Natural killer cell (primary cell): ENCODE measurements at regions not wholly inside any gene's neighbourhood (a gene's known extent, or its start where the extent isn't known, plus 50 kb on each side); places are given as distances from the start of the nearest gene placed in this dataset.

Experiments used
- ATAC-seq, 3 donors: fragments of 150-1000 bp in 2 of 3; fragments of 200-7000 bp in 1 of 3; cut with Tn5 transposase; 1 replicate in 1 of 3; 2 replicates in 2 of 3; pipeline ENCODE4 v1.10.0; 2021; ENCODE audit warnings: mild to moderate bottlenecking in 2 of 3, moderate library complexity in 2 of 3
- DNase-seq, 2 donors: peaks; one replicate each; pipeline versions ENCODE4 v3.0.0 to v3.0.0-alpha.2; 2013 to 2021; ENCODE audit warnings: mixed read lengths in 1 of 2
- H3K27ac ChIP-seq: one replicate; pipeline ENCODE4 v1.5.1; 2013; ENCODE audit warnings: mild to moderate bottlenecking, low read length
- H3K27me3 ChIP-seq: one replicate; pipeline ENCODE4 v1.6.1; 2013; ENCODE audit warnings: low read length; ENCODE audit not compliant: control insufficient read depth, insufficient read depth
- H3K36me3 ChIP-seq: one replicate; pipeline ENCODE4 v1.6.1; 2013; ENCODE audit warnings: low read length; ENCODE audit not compliant: control insufficient read depth, insufficient read depth
- H3K4me1 ChIP-seq: one replicate; pipeline ENCODE4 v1.6.1; 2013; ENCODE audit warnings: low read length; ENCODE audit not compliant: control insufficient read depth, insufficient read depth
- H3K4me3 ChIP-seq: one replicate; pipeline ENCODE4 v1.5.1; 2013; ENCODE audit warnings: low read length
- H3K9me3 ChIP-seq: one replicate; pipeline ENCODE4 v1.6.1; 2013; ENCODE audit warnings: low read length; ENCODE audit not compliant: control insufficient read depth, insufficient read depth
- H3K27ac Mint-ChIP-seq, 2 donors: one replicate each; pipeline ENCODE4 v1.8.0; 2022; ENCODE audit warnings: mild to moderate bottlenecking in 2 of 2, mixed read lengths in 2 of 2, moderate library complexity in 1 of 2
- H3K27me3 Mint-ChIP-seq, 2 donors: one replicate each; pipeline ENCODE4 v1.8.0; 2022; ENCODE audit warnings: low read depth in 2 of 2, mixed read lengths in 2 of 2
- H3K36me3 Mint-ChIP-seq: one replicate; pipeline ENCODE4 v1.8.0; 2022; ENCODE audit warnings: mixed read lengths
- H3K4me1 Mint-ChIP-seq, 2 donors: one replicate each; pipeline ENCODE4 v1.8.0; 2022; ENCODE audit warnings: mixed read lengths in 2 of 2
- H3K4me3 Mint-ChIP-seq: one replicate; pipeline ENCODE4 v1.8.0; 2022; ENCODE audit warnings: mild to moderate bottlenecking, moderate library complexity, mixed read lengths
- H3K9me3 Mint-ChIP-seq, 2 donors: one replicate each; pipeline ENCODE4 v1.8.0; 2022; ENCODE audit warnings: mixed read lengths in 2 of 2
- CTCF ChIP-seq: fragments of 200-600 bp; IDR thresholded peaks from one replicate; pipeline ENCODE4 v1.8.0; 2022; ENCODE audit warnings: antibody characterized with exemption
- WGBS: methylation state at CpG from one replicate; pipeline ENCODE4 v1.1.7; 2013; ENCODE audit warnings: missing lambda C conversion rate; ENCODE audit not compliant: insufficient coverage; 5-methylcytosine and 5-hydroxymethylcytosine counted together
- intact Hi-C: fragments of 100-400 bp; cut with micrococcal nuclease; formaldehyde crosslinking; loops from one replicate; pipeline ENCODE4 v1.14.2; 2022

- Histone ChIP-seq H3K4me1 (no peaks in the 10 kb centered on the region), H3K36me3 (no peaks in the 10 kb centered on the region), H3K4me3 (no peak overlapping the region), H3K9me3 (no peaks in the 10 kb centered on the region), H3K27ac (no peak overlapping the region), H3K27me3 (no peaks in the 10 kb centered on the region)
- no peaks in the 10 kb centered on the region for H3K36me3 Mint-ChIP-seq
- TF ChIP-seq CTCF, result no peak
- 88% methylated on average over 2 of the region's 2 CpGs for WGBS
- DNase-seq (no peak), ATAC-seq (no peak)
- H3K4me1 Mint-ChIP-seq, result no peaks in the 10 kb centered on the region
- H3K27me3 Mint-ChIP-seq, result peaks cover 0 to 3% of the 10 kb centered on the region in 2 donors
- H3K27ac Mint-ChIP-seq, result no peak overlapping the region
- H3K4me3 Mint-ChIP-seq, result no peak overlapping the region
- H3K9me3 Mint-ChIP-seq, result no peaks in the 10 kb centered on the region
- intact Hi-C loops, result no loop called here
These were observed 94.3 kb upstream of the FOXA2 start for GRCh38 chr20:22678678-22679077.

GRCh38 chr20:22679197-22679596 is 94.8 kb upstream of the FOXA2 start:
- peaks cover 0 to 3% of the 10 kb centered on the region in 2 donors for H3K27me3 Mint-ChIP-seq
- no peak overlapping the region for H3K4me3 Mint-ChIP-seq
- TF ChIP-seq CTCF, result no peak
- no peak overlapping the region for H3K27ac Mint-ChIP-seq
- no peaks in the 10 kb centered on the region for H3K9me3 ChIP-seq
- DNase-seq (no peak), ATAC-seq (no peak)
- no peaks in the 10 kb centered on the region for H3K36me3 Mint-ChIP-seq
- H3K9me3 Mint-ChIP-seq, result no peaks in the 10 kb centered on the region
- intact Hi-C loops, result no loop called here
- H3K4me3 ChIP-seq, result no peak overlapping the region
- no peaks in the 10 kb centered on the region for H3K4me1 ChIP-seq
- WGBS, result 77% methylated on average over 3 of the region's 4 CpGs
- H3K27ac ChIP-seq, result no peak overlapping the region
- no peaks in the 10 kb centered on the region for H3K27me3 ChIP-seq
- H3K36me3 ChIP-seq, result no peaks in the 10 kb centered on the region
- no peaks in the 10 kb centered on the region for H3K4me1 Mint-ChIP-seq

GRCh38 chr20:22680031-22680740 is 95.8 kb upstream of the FOXA2 start:
- no peak overlapping the region for H3K4me3 ChIP-seq
- H3K9me3 ChIP-seq, result no peaks in the 10 kb centered on the region
- H3K9me3 Mint-ChIP-seq, result no peaks in the 10 kb centered on the region
- intact Hi-C loops, result no loop called here
- no peak overlapping the region for H3K27ac ChIP-seq
- 84% methylated on average over 9 of the region's 9 CpGs for WGBS
- no peak for TF ChIP-seq CTCF
- H3K27me3 Mint-ChIP-seq, result peaks cover 0 to 3% of the 10 kb centered on the region in 2 donors
- H3K27me3 ChIP-seq, result no peaks in the 10 kb centered on the region
- no peak for ATAC-seq
- no peaks in the 10 kb centered on the region for H3K36me3 ChIP-seq
- no peaks in the 10 kb centered on the region for H3K36me3 Mint-ChIP-seq
- H3K4me1 Mint-ChIP-seq, result peaks cover 0 to 5% of the 10 kb centered on the region in 2 donors
- no peak for DNase-seq
- no peak overlapping the region for H3K4me3 Mint-ChIP-seq
- no peaks in the 10 kb centered on the region for H3K4me1 ChIP-seq
- H3K27ac Mint-ChIP-seq, result no peak overlapping the region
